ENCODE measurements at regions not wholly inside any gene's neighbourhood (a gene's known extent, or its start where the extent isn't known, plus 50 kb on each side); places are given as distances from the start of the nearest gene placed in this dataset.

DNA sequence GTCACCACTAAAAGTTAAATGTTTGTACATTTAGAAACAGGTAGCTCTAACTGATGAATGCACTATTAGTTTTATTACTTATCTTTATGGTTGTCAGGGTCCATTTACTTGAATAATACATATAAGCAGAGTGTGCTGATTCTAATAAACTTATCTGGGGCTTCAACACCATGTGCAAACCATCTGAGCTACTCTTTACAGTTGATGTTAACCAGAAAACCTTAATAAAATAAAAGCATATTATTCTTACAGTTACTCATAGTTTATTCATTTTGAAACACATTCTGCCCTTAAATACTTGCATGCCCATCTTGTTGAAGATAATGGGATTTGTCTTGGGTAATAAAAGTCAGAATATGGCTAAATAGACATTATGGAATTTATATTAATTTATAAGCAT is 1042.2 kb downstream of the EPHA7 start:
- no peak for DNase-seq (ENCODE audit: low spot score)

DNA sequence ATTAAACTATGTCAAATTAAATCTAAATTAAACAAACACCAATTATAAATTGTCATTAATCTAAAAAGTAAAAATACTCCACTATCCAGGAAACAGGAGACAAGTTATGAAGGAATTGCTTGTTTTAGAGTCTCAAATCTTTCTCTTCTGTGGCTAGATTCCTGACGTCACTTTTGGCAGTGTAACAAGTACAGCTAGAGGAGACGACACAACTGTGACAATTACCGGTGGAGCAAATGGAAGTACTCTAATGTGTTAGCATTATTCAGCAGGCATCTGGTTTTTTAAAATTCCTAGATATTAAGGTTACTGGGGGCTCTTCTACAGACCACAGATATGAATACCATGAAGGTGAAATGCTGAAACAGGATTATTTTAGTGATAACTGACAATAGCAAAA is 1042.7 kb downstream of the EPHA7 start:
- DNase-seq (ENCODE audit: low spot score), result no peak

DNA sequence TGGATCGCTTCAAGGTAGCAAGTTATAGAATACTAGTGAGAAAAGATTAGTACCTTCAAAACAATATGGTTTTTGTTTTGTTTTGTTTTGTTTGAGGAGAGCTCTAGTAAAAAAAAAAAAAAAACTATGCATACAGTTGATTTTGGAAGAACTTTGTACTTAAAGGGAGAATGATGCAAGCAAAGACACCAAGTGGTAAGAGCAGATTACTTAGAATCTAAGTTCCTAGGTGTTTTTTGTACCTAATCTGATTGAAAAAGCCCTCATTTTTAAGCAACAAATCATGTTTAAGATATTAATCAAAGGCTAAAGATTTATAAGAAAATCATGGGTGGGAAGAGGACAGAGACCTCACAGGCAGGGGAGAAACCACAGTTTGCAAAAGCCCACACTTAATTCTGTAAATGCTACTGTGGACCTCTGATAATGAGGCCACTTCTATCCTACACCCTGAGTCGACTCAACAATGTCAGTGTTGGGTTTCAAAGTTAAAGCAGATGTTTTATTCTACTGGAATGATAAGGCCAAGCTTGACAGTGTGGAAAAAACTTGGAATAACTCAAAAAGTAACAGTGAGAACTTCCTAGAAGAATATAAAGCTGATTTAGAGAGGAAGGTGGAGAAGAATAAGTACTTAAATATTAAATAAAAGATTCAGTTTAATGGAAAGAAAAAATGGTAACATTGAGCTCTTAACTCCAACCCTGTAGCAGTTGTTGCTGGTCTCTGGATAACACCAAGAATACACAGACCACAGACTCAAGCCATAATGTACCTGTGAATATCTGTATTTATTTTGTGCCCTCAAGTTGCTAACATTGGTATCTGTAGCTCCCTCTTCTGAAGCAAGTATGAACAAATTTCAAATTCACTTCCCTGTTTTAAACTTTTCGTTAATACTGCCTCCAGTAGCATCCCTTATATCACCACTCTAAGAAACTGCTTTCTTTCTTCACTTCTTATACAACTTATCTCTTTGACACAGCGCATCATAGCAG is 1047.8 kb downstream of the EPHA7 start:
- DNase-seq (ENCODE audit: low spot score), result no peak

DNA sequence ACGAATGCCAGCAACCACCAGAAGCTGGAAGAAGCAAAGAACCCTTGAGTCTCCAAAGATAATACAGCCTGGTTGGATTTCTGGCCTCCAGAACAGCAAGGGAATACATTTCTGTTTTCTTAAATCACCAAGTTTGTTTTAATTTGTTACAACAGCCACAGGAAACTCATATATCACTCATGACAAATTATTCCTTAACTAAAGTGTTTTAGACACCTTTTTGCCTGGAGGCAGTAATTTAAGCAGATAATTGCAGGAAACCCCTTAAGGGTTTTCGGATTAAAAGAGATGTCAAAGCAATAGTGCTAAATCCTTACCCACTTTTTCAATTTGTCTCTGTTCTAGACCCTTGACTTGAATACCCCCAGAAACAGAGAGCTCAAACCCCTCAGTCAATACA is 1050.0 kb downstream of the EPHA7 start:
- DNase-seq (ENCODE audit: low spot score), result no peak

DNA sequence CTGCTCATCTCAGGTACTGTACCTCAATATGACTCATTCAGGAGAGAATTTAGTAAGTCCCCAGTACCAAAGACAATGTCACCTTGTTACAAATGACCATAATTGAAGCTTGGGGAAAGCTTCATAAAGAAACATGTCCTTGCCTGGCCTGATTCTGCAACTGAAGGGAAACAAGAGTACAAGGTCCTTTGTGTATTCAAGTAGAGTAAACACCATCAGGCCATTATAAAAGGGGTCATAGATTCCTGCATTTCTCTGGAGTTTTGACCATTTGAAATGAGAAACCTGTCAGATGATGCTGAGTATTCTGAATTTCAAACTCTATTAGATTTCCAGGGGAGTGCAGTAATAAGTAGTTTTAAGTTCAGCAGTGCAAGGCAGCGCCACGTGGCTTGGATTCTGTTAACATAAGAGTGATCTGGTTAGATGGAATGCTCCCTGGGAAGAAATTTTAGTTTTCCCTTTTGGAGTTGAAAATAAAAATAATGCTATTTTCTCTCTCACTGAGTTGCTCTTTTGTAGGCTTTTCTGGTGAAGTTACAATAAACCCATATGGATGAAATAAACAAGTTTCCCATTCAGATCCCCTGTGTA is 1054.3 kb downstream of the EPHA7 start:
- no peak for DNase-seq (ENCODE audit: low spot score)

DNA sequence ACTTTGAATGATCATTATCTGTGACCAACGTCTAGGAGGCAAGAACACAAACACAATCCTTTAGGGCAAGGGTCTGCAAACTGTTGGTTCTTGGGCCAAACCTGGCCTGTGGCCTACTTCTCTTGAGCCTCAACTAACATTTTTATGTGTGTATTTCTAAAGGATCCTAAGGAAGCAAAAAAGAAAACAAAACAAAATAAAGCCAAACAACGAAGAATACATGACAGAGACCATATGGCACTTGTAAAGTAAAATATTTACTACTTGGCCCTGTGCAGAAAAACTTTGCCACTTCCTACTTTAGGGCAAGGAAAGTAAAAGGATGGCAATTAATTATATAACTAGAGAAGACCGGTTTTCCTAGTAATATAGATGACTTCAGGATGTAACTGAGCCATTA is 1056.2 kb downstream of the EPHA7 start:
- no peak for DNase-seq (ENCODE audit: low spot score)

DNA sequence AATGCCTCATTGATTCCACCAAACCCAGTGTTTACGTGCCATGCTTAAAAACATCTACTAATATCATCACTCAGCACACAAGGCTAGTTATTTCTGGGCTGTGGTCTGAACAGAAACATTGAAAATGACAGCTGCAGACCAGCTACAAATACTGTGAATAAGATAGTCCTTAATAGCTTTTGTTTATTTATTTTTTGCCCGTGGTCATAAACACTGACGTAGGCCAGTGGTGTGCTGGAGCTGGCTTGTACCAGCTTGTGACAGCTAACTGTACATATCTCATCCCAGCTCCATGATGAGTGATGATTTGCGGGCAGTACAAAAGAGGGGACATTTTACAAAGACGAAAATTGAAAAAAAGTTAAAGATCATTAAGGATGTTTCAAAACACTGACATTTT is 1057.0 kb downstream of the EPHA7 start:
- DNase-seq (ENCODE audit: low spot score), result no peak

DNA sequence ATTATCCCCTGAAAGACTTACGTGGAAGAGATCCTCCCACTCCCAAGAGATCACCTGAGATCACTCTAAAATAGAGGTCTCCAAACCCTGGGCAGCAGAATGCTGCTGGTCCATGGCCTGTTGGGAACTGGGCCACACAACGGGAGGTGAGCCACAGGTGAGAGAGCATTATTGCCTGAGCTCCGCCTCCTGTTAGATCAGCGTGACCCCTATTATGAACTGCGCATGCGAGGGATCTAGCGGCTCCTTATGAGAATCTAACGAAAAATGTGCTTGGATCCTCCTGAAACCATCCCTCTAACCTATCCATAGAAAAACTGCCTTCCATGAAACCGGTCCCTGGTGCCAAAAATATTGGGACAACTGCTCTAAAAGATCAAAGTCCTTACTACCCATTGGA is 1057.4 kb downstream of the EPHA7 start:
- DNase-seq (ENCODE audit: low spot score), result no peak

DNA sequence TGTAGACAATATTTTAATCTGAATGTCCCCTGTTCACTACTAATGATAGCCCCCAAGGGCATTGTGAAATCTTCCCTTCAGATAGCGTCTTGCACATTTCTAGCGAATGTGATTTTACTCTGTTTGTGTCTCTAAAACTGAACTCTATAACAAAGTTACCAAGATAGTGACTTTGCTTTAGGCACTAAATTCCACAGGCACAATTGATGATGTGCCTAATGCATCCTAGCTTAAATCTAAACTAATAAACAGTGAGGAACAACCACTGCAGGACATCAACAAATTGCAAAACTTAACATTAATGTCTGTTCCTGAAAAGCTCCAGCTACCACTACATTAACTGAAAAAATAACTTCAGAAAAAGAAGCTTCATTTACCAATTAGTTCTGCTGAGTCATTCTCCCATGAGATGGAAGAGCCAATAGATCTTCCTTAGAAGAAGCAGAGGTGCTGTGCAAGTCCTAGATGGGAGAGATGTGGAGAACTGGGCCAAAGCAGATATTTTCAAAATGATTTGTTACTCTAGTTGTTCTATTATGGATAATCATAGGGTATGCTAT is 1065.0 kb downstream of the EPHA7 start:
- DNase-seq (ENCODE audit: low spot score), result no peak

DNA sequence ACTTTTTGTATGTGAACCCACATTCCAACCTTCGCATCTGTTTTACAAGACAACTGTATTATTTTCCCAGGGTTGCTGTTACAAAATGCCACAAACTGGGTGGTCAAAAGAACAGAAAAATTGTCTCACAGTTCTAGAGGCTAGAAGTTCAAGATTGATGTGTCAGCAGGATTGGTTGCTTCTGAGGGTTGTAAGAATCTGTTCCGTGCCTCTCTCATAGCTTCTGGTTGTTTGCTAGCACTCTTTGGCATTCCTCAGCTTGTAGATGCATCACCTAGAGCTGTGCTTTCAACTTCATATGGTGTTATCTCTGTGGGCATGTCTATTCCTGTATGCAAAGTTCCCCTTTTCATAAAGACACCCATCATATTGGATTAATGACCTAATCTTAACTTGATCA is 1067.2 kb downstream of the EPHA7 start:
- DNase-seq (ENCODE audit: low spot score), result no peak

DNA sequence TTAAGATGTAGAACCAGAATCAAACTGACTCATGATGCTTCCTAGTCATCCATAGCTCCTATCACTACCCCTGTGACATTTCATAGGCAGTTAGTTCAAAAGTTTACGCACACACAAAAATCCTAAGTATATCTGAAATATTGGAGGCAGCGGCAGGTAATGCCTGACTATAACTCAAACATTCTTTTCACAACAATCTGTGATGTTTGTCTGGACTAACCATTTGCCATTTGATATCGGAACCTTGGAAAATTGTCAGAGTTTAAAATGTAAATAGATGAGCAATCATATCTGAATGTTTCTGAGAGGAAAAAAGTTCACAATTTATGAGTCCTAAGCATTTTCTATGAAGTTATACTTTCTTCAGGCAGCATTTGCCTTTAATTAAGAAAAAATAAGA is 1078.2 kb downstream of the EPHA7 start:
- no peak for DNase-seq (ENCODE audit: low spot score)

DNA sequence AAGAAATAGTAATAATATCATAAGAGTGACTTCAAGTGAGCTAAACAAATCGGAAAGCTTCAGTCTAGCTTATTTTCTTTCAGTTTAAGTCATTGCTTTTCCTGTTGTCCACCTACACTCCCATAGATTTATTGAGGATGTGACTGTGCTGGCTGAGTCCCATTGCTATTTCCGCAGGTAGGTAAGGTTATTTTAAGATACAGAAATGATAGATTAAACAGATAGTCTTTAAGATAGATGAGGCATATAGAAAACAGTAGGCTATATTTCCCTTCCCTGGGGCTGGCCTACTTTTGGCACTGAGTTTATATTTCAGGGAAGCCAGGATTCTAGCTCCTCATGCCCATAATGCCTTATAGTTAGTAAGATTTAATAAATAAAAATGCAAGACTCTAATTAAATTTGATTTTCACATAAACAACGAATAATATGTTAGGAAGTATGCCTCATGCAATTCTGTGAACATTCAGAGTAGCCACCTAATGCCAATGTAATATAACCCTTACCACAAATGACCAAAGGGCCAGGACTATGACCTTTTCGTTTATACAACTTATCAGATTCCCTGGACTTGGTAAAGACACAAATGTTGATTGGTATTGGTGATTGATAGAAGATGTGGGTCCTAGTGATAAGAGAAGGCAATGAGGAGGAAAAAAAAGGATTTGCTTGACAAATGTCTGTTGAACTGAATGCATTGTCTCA is 1079.3 kb downstream of the EPHA7 start:
- DNase-seq (ENCODE audit: low spot score), result no peak

DNA sequence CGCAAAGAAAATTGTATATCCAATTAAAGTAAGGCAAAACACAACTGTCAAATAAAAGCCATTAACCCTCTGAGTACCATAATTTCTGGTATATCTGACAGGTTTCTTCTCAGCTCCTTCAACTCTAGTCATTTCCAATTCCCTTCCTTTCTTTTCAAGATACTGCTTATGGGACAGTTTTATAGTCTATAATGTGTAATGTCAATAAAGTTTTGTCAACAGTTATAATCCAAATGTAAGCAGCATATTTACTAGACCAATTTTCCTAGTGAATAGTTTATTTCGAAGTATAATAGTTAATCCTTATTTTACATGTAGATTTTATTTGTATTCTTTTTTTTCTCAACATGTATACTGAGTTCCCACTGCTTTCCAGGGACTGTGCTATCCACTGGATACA is 1081.8 kb downstream of the EPHA7 start:
- no peak for DNase-seq (ENCODE audit: low spot score)

DNA sequence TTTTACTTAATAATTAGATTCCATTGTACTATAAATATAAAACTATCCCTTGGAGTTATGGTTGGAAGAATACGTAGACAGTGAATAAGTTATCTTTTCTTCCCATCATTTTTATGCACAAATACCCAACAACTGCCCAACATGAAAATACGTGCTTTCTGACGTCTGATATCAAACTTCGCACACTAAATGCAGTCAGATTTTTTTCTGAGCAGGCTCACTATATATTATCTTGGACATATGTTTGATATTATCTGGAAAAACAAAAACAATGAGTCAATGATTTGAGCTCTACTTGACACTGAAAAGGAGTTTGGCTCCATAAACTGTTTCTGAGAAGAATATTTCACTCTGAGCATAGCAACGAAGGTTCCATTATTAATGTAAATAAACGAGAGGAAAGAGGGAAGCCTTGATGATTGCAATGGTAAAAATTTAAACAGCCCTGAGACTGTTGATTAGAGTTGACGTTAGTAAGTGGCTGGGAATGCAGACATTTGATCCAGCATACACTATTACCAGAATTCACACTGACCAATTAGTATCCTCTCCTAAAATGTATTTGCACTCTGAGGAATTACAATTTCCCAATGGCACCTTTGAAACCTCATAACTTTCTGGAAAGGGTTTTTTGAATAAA is 1090.0 kb downstream of the EPHA7 start:
- no peak for DNase-seq (ENCODE audit: low spot score)

DNA sequence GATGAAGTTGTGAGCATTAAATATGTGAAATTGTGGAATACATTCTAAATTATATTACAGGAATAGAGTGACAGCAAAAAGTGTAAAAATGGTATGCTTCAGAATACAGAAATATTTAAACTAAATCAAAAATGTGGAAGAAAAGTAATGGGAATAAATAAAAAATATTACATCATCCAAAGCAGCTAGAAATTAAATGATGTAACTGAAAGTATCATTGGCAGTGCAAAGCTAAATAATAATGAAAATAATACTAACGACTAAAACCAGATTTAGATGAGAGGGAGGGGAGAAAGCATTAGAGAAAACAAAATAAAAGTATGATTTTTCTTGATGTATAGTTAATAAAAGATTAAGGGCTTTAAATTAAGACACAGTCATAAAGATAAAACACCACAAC is 1104.0 kb downstream of the EPHA7 start:
- DNase-seq (ENCODE audit: low spot score), result no peak

DNA sequence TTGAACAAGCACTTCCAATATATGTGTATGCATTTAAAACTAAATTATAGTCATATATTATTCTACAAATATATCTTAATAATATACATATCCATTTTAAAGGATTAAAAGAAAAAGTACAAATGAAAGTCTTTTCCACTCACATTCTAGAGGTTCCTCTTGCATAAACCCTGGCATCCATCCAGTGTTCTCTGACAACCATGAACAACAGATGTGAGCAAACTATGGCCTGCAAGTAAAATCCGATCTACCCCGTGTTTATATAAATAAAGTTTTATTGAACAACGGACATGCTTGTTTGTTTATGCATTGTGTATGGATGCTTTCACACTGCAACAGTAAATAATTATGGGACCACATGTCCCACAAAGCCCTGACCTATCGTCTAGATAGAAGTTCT is 1122.3 kb downstream of the EPHA7 start:
- DNase-seq (ENCODE audit: low spot score), result no peak

DNA sequence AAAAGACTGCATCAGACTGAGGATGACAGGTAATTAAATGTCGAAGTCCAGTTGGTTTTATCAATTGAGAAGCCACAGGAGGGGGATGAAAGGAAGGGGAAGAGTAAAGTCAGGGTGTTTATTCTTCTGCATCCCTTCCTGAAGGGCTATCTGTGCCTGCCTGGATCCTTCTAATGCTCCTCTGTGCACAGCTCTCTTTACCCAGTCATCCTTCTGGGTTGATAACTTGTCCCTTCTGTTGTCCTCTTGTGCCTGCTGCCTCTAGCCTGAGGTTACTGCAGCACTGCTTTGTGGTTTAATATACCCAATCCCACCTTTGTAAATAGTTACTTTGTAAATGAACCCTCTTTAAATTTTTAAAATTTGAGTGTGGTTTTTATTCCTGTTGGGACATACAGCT is 1127.3 kb downstream of the EPHA7 start:
- DNase-seq (ENCODE audit: low spot score), result no peak

DNA sequence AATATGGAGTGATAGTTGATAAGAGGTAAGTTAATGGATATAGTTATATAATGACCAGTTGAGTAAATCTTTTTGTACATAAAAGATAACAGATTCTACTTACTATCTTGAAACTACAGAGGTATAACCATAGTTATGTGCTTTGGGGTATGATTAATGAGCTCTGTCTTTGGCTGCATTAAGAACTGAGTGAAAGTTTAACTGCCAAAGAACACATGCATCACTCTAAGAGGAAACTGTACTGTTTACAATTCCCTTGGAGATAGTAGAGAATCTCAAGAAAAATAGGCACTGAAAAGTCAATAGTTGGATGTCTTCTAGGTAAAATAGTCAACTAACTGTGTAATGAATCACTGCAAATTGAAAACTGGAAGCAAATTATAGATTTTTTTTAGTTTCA is 1129.5 kb downstream of the EPHA7 start:
- DNase-seq (ENCODE audit: low spot score), result no peak

DNA sequence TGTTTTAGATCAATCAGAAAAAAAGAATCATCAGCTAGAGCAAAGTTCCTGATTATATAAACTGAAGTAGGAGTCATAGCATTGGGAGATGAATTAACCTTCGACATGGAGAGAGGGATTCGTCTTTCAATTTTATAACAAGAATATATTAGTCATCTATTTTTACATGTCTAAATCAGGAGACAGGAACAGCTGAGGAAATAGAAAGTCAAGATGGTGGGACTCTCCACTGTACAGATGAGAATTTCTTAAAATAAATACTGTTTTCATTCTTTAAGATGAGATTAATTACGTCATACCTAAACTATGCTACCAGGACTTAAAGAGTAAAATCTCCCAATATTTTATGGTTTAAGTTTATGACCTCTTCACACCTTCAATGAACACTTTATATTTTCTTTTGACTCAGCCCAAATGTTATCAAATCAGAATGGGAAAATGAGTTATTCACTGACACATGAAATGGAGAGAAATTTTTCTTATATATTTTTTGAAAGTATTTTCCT is 1137.7 kb downstream of the EPHA7 start:
- DNase-seq (ENCODE audit: low spot score), result no peak

DNA sequence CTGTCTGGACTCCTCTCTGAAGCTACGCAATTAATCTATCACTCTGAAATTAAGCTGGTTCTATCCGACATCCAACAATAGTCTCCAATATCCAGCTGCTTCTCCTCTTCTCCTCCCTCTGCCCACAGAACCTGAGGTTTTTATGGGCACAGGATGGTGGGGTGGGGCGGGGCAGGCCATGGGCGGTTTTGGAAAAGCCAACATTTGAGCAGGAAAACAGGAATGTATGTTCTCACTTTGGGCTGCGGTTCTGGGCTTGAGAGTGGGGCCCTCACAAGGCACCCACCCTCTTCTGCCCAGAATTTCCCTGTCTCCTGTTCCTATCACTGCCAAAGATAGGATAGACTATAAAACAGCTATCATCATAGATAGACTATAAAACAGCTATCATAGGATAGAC is 1144.2 kb downstream of the EPHA7 start:
- DNase-seq (ENCODE audit: low spot score), result no peak

DNA sequence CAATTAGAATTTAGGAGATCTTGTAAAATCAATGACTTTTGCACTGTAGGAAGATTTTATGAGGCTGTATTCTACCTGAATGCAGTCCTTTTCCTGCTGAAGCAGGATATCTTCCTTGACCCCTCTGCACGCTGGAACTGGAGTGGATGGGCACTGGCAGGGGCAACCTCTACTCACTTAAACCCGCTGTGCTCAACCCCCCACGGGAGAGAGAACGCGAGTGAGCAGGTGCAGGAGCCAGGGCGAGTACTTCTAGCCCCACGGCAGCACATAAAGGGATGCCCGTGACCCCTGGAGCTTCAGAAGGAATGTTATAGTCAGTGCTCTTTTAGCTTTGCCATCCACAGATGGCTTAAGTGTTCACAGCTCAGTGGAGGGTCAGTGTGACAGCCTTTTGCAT is 1144.8 kb downstream of the EPHA7 start:
- DNase-seq (ENCODE audit: low spot score), result no peak

DNA sequence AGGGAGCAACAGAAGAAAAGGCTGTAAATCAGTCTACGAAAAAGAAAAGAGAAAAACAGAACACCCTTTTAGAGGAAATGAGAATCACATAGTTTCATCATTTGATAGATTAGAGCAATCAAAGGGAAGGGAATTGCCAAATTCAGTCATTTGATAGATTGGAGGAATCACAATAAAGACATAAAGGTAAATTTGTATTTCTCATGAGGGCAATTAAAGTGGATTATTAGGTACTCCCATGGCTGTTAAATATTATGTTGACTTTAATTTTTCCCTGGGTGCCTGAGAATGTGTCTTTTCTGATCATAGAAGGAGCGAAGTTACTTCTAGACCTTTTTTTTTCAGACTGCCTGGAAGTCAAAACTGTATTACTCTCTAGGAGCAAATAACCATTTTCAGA is 1145.7 kb downstream of the EPHA7 start:
- DNase-seq (ENCODE audit: low spot score), result no peak
